ENCODE measurements at regions not wholly inside any gene's neighbourhood (a gene's known extent, or its start where the extent isn't known, plus 50 kb on each side); places are given as distances from the start of the nearest gene placed in this dataset.

DNA sequence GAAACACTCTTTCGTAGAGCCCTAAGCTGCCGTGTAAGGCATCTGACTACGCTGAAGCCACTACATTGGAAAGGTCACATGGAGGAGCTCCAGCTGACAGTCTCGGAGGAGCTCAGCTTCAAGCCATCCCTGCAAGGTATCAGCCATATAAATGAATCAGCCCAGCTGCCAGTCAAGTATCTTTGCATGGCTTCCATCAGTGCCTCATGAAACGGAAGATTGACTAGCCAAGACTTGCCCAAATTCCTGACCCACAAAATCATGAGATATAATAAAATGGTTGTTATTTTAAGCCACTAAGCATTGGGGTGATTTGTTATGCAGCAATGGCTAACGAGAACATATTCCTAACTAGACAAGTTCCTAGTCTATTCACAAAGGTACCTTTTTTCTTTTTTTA is 104.1 kb upstream of the SCOC start:
- no peaks in the 10 kb centered on the region for H3K9me3 ChIP-seq
- peaks cover 13% of the 10 kb centered on the region; the same call in 1 of the 2 replicates for H3K4me1 ChIP-seq
- TF ChIP-seq, protein P1, sequence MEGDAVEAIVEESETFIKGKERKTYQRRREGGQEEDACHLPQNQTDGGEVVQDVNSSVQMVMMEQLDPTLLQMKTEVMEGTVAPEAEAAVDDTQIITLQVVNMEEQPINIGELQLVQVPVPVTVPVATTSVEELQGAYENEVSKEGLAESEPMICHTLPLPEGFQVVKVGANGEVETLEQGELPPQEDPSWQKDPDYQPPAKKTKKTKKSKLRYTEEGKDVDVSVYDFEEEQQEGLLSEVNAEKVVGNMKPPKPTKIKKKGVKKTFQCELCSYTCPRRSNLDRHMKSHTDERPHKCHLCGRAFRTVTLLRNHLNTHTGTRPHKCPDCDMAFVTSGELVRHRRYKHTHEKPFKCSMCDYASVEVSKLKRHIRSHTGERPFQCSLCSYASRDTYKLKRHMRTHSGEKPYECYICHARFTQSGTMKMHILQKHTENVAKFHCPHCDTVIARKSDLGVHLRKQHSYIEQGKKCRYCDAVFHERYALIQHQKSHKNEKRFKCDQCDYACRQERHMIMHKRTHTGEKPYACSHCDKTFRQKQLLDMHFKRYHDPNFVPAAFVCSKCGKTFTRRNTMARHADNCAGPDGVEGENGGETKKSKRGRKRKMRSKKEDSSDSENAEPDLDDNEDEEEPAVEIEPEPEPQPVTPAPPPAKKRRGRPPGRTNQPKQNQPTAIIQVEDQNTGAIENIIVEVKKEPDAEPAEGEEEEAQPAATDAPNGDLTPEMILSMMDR (IDR thresholded peaks at IDR 0.05; ENCODE audit: low read depth, low read length): no peak
- no peaks in the 10 kb centered on the region for H3K36me3 ChIP-seq
- H3K27me3 ChIP-seq: no peaks in the 10 kb centered on the region
- DNase-seq: no peak
- H3K4me3 ChIP-seq (ENCODE audit: low read depth, low read length): no peak overlapping the region

- Histone ChIP-seq H3K36me3 (no peaks in the 10 kb centered on the region), H3K4me3 (ENCODE audit: low read depth, low read length) (no peak overlapping the region), H3K27me3 (no peaks in the 10 kb centered on the region), H3K4me1 (peaks cover 6% of the 10 kb centered on the region; the same call in 1 of the 2 replicates), H3K9me3 (no peaks in the 10 kb centered on the region)
- DNase-seq: no peak
- TF ChIP-seq, protein P1 (IDR thresholded peaks at IDR 0.05; ENCODE audit: low read depth, low read length): no peak
Measured at GRCh38 chr4:140268186-140268841, 105.1 kb upstream of the SCOC start.

GRCh38 chr4:140267576-140267975 is 105.9 kb upstream of the SCOC start:
- Histone ChIP-seq H3K4me3 (ENCODE audit: low read depth, low read length) (no peak overlapping the region), H3K27me3 (no peaks in the 10 kb centered on the region), H3K9me3 (no peaks in the 10 kb centered on the region), H3K36me3 (no peaks in the 10 kb centered on the region), H3K4me1 (peaks cover 6% of the 10 kb centered on the region; the same call in 1 of the 2 replicates)
- DNase-seq: peak; percentile 31
- TF ChIP-seq, protein P1 (IDR thresholded peaks at IDR 0.05; ENCODE audit: low read depth, low read length): no peak

GRCh38 chr4:140266958-140267568 is 106.4 kb upstream of the SCOC start:
- H3K36me3 ChIP-seq: no peaks in the 10 kb centered on the region
- H3K4me1 ChIP-seq: peaks cover 6% of the 10 kb centered on the region; the same call in 1 of the 2 replicates
- DNase-seq: no peak
- no peaks in the 10 kb centered on the region for H3K9me3 ChIP-seq
- no peak overlapping the region for H3K4me3 ChIP-seq (ENCODE audit: low read depth, low read length)
- TF ChIP-seq, protein P1 (IDR thresholded peaks at IDR 0.05; ENCODE audit: low read depth, low read length): no peak
- H3K27me3 ChIP-seq: no peaks in the 10 kb centered on the region

- TF ChIP-seq, protein P1 (IDR thresholded peaks at IDR 0.05; ENCODE audit: low read depth, low read length): no peak
- no peaks in the 10 kb centered on the region for H3K9me3 ChIP-seq
- no peaks in the 10 kb centered on the region for H3K4me1 ChIP-seq
- H3K4me3 ChIP-seq (ENCODE audit: low read depth, low read length): no peak overlapping the region
- no peaks in the 10 kb centered on the region for H3K36me3 ChIP-seq
- no peaks in the 10 kb centered on the region for H3K27me3 ChIP-seq
- no peak for DNase-seq
Measured at GRCh38 chr4:140260227-140260626, 106.2 kb upstream of the MAML3 start.

DNA sequence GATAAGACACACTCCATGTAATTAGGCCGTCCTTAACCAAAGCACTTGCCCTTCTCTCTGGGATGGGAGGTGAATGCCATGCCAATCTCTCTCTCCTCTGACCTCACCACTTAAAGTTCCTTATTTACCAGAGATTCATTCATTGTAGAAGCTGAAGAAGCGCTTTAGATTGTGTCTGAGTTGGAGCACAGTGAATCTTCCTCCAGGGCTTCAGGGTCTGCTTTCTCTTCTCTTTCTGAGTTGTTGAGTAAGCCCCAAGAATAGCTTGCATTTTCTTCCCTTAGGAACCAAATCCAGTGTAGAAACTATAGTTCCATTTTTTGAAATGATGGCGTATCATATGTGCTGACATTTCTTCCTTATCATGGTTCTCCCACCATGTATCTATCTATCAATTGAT is 104.5 kb upstream of the MAML3 start:
- DNase-seq: no peak
- H3K9me3 ChIP-seq: no peaks in the 10 kb centered on the region
- H3K36me3 ChIP-seq: no peaks in the 10 kb centered on the region
- H3K4me1 ChIP-seq: peaks cover 10% of the 10 kb centered on the region
- H3K27me3 ChIP-seq: no peaks in the 10 kb centered on the region
- TF ChIP-seq, protein P1 (IDR thresholded peaks at IDR 0.05; ENCODE audit: low read depth, low read length): no peak
- H3K4me3 ChIP-seq (ENCODE audit: low read depth, low read length): no peak overlapping the region

All from BE2C (cell line).